ENCODE measurements at regions not wholly inside any gene's neighbourhood (a gene's known extent, or its start where the extent isn't known, plus 50 kb on each side); places are given as distances from the start of the nearest gene placed in this dataset.
"Not testable (repeated sequence)": the region's sequence is repeated elsewhere in the genome, so short reads cannot be mapped to it uniquely, and the experiment has no call there.

DNA sequence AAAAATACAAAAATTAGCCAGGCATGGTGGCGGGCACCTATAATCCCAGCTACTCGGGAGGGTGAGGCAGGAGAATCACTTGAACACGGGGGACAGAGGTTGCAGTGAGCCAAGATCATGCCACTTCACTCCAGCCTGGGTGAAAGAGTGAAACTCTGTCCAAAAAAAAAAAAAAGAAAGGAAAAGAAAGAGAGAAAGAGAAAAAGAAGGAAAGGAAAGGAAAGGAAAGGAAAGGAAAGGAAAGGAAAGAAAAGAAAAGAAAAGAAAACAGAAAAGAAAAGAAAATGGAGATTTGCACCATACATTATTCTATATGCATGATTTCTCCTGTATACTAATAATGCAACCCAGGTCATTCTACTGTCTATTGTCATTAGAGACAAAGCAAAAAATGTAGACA is 421.5 kb downstream of the PCDH19 start:
- not testable (repeated sequence) for DNase-seq

DNA sequence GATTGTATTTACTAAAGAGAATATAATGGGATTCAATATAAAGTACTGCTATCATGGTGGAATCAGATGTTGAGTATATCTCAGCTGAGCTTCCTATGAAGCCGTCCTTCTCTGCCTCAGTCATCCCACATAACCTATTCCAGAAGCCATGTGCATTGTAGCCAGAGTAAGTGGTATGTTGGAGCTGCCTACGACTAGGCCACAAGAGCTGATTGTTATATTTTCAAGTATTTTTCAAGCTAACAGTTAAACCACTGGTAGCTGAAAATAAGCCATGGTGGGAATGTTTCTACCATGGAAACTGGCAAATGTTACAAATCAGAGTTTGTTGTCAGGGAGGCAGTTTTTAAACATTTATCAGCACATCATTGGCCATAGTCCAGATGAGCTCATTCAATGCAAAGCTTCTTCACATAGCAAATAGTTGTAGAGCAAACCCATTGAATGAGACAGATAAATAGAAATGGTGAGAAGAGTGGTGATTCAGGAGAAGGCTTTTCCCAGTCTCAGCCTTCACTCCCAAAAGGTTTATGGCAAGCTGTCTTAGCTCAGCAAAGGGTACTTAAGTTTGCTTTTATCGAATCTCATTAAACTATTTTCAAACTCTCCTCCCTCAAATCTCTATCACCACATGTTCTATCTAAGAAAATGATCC is 436.4 kb downstream of the PCDH19 start:
- DNase-seq: no peak

DNA sequence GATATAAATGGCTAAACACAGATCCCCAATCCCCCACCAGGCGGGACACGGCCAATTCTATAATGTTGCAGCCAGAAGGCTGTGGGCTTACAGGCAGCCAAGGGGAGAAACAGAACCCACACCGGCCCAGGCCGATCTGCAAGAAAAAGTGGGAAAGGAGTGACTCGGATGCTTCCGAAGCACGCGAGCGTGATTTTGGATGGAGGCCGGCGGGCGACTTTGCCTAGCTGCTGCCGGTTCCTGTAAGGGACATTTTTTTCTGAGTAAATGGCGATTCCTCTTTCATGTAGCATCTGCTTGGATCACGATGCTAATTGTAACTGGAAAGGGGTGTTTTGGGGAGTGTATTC is 470.2 kb downstream of the PCDH19 start:
- DNase-seq: no peak

DNA sequence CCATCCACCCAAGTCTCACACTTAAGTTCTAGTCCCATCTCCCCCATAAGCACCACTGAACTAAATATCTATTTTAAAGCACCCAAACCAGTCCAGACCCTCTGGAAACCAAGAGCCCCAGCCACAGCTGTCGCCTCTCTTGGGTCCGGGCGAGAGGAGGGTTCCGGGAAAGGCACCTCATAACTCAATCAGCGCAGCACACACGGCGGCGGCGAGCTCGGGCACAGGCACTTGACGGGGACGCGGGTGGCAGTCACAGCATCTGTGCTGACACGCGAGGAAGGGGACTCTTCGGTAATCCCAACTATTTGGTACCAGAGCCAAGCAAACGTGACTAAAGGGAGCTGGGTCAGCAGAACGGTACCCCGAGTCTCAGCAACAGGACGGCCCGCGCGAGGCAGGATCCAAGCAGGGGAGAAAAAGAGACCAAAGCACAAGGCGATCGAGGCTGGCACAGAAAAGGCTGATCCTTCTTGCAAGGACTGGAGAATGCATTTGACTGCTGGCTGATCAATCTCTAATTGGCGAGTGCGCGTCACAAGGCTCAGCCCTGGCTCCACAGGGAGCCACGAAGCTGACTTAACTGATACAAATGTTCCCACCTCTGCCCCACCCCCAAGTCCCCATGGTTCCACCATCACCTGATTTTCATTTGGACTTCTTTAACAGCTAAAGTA is 470.7 kb downstream of the PCDH19 start:
- not testable (repeated sequence) for DNase-seq

DNA sequence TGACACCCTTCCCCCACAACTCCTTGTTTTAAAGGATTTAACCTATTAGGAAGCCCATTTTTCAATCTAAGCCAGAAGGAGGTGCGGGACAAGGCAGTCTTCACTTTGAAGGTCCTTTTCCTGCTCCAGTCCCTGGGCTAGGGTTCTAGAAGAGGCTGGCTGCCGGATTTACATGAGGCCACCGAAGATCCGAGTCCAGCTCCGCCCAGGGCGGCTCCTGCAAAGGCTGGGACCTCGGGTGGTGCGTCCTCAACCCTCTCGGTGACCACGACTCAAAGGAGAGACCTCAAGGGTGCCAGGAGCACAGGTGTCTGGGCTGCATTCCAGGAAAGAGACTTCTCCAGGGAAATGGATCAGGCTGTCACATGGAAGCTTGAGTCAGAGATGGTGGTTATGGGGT is 471.6 kb downstream of the PCDH19 start:
- no peak for DNase-seq

DNA sequence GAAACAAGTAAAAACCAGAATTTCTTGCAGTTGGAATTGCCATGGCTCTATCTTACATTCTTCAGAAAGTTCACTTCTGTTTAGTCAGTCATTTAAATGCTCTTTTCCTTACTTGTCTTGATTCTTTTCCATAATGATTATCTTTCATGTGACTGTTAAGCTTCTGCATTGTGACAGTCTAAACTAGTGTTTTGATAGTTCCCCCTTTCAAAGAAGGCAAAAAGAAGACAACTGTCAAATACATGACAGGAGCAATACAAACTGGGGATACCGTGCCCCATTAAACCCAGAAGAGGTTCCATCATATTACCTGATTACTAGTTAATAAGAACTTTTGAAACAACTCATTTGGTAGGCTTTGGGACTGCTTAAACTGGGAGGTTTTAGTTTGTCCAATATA is 476.2 kb downstream of the PCDH19 start:
- no peak for DNase-seq

DNA sequence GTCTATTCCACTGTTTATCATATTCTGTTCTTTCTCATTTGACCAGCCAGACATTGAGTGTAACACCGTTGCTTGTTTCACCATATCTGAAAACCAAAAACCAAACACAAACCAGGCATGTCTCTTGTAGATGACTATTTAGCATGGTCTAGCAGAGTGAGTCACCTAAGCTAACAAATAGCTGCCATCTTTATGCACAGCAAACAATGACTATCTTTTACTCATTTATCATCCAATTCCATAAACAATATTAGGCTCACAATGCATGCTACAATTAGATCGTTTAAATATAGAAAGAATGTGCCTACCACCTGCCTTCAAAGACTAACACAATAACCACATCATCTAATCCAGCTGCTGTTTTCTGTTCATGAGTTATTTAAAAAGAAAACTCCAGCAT is 495.4 kb downstream of the PCDH19 start:
- no peak for DNase-seq

DNA sequence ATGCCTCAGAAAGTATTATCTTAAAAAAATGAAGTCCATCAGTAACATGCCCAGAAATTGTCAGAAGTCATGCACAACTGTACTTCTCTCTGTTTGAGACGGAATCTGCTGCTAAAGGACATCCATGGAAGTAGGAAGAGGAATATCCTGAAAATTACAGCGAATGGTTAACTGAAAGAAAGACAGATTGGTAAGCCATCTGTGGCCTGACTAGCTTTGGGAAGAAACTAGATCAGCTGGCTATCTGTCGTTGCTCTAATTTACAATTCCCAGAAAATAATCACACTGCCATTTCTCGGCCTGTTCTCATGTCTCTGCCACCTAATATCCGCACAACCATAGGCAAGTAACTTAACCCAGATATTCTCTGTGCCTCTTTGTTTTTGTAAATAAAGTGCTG is 496.5 kb downstream of the PCDH19 start:
- DNase-seq: no peak

DNA sequence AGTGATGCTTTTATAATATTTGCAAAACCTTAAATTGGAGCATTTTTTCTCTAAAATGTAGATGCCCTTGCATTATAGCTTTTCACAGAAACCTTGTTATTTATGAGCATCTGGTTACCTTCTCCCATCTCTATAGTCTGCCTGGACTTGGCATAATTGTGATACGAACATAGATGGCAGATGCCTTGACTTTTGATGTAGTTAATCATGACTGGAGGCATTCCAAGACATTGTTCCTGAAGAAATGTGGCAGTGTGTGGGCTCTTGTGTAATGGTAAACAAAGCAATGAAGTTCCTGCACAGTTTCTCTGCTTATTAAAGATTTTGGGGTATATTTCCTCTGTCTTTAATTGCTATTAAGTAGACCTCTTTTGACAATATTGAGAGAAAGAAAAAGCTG is 500.1 kb downstream of the PCDH19 start:
- no peak for DNase-seq

DNA sequence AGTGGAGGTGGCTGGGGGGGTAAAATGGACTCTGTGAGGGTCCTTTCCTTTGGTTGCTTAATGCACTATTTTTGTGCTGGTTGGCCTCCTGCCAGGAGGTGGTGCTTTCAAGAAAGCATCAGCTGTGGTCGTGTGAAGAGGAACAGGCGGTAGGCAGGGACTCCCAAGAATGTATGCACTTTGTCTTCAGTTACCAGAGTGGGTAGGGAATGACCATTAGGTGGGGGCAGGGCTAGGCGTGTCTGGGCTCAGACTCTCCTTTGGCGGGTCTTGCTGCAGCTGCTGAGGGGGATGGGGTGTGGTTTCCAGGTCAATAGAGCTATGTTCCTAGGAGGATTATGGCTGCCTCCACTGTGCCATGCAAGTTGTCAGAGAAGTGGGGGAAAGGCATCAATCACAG is 509.0 kb downstream of the PCDH19 start:
- no peak for DNase-seq

DNA sequence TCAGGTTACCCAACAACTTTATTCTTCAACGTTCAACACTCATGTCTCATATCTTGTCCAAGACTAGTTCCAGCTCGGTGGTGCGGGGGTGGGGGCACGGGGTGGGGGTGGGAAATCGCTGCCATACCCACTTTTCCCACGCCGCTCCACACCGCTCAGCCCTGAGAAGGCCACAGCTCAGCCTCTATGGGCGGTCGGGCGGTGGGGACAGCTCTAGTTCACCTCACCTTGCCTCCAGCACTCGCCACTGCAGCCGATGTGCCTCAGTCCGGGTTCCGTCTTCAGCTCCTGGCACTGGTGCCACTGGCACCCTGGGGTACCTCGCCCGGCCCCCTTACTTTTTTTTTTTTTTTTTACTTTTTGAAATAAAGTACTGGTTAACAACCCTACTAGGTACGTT is 522.2 kb downstream of the PCDH19 start:
- no peak for DNase-seq

DNA sequence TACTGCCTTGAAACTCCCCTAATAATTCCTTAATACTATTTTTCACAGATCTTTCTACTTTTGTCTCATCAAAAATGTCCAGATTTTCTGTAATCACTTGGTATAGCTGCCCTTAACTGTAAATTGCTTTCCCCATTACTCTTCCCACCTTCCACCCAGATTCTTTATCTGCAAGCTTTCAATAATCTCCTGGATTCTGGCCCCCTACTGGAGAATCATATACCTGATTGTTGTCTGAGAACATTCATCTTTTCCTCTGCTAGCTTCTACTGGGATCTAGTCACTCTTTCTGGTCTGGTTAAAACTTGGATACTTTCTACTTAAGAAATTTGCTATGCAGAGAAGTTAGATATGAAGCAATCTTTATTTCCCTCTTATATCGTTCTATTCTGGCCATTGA is 552.6 kb downstream of the PCDH19 start:
- DNase-seq: no peak

DNA sequence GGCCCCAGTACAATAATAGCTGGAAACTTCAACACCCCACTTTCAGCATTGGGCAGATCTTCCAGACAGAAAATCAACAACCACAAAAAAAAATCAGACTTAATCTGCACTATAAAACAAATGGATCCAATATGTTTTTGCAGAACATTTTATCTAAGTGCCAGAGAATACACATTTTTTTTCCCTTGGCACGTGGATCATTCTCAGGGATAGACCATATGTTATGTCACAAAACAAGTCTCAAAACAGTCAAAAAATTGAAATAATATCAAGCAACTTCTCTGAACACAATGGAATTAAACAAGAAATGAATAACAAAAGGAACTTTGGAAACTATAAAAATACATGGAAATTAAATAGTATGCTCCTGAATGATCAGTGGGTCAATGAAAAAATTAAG is 576.3 kb downstream of the PCDH19 start:
- DNase-seq: no peak

DNA sequence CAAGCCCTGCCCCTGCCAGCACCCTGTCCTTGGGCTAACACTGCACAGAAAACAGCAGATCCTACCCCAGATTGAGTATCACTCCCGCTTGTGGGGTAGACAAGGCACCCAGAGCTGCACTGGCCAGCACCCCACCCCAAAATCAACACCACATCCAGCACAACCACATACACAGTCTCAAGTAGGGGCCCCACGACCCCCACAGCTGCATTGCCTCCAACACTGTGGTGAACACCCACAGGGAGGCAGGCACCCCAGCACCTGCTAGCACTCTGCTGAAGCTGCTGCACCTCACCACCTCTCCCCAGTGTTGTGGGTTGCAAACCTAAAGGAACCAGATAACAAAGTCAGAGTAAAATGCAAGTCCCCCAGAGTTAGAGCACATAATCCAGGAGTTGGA is 589.9 kb downstream of the PCDH19 start:
- DNase-seq: no peak

DNA sequence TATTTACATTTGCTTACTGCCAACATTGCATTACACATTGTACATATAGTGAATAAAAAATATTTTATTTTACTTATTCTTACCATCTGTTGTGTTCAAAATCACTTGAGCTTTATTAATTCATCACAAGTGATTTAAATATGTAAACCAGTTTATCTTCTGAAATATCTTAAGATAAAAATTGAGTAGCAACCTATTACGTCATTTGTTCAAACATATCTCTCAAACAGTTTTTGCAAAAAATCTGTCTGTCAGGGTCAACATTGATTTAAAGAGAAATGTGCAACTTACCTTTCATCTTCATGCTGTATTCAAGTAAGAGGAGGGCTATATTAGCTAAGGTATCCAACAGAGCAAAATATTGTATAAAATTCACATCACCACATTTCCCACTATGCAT is 610.1 kb downstream of the PCDH19 start:
- no peak for DNase-seq

DNA sequence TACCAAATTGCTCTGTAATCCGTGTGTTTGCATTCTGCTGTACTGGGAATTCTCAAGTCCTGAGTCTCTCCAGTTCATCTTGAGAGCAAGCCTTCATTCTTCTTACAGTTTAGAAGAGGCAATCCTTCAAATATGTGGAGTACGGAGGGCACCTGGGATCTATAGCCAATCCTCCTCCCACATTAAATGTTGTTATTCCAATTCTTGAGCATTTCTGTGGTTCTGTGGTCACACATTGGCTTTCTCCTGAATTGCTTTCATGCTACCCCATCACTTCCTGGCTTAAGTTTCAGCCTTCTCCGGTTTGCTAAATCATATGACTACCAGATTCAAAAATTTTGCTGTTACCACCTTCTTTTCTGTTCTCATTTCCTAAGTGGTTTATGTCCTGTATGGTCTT is 611.1 kb downstream of the PCDH19 start:
- DNase-seq: no peak

DNA sequence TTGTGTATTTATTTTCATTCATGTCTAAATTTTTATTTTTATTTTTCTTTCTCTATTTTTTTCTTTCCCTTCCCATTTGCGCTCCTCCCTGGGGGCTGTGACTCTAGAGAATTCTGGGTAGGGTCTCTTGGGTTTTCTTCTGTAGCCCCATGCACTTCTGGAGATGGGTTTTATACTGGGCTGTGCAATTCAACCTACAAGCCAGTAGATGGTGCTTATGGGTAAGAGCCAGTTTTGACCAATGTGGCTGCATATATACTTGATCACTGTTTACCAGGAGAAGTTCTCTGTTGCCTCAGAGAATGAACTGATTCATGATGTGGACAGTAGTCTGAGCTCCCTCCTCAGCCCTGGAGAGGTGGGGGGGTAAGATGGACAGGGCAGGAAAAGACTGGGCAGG is 614.6 kb downstream of the PCDH19 start:
- DNase-seq: peak; percentile 8

DNA sequence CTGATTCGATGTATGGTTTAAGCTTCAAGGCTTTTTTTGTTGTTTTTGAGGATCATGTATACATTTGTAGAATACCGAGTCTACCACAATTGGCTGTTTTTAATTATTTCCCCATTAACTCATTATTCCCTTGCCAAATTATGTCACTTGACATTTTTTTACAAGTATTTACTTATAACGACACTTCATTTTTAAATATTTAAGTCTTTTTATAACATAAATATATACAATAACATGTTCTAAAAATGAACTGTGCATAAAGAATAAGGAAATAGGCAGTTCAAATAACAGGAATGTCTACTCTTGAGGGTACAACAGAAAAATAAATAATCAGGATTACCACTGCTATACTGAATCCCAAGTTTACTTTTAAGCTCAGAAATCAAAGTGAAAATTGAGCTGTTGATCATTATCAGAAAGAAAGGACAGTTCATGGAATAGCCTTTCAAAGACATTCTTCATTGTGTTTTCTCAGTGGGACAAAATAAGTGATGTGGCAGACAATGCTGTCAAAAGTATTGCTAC is 627.5 kb downstream of the PCDH19 start:
- DNase-seq: no peak

DNA sequence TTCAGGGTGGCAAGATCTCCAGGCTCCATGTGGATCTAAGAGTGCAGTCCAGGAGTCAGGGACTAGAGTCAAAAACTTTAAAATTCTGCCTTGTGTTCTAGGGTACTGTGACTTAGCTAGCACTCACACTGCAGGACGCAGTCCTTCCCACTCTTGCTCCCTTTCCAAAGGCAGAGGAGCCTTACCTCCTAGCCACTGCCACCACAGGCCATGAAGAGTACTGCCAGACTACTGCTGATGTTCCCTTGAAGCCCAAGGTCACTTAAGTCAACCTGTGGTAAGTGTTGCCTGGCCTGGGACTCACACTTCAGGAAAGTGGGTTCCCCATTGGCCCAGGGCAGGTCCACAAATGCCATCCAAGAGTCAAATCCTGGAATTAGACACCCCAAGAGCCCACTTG is 632.2 kb downstream of the PCDH19 start:
- DNase-seq: no peak

DNA sequence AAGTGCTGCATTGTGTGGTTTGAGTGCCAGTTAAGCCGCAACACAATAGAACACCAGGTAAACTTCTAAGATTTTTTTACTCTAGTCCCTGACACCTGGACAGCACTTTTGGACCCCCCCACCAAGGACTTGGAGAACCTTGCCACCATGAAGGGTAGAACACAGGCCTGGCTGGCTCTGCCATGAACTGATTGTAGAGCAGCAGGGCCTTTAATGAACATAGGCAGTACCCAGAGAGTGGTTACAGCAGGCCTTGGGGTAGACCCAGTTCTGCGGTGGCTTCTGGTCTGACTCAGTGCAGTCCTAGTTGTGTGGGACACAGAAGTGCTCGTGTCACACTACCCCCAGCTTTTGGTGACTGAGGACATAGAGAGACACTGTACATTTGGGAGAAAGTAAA is 648.3 kb downstream of the PCDH19 start:
- DNase-seq: no peak

DNA sequence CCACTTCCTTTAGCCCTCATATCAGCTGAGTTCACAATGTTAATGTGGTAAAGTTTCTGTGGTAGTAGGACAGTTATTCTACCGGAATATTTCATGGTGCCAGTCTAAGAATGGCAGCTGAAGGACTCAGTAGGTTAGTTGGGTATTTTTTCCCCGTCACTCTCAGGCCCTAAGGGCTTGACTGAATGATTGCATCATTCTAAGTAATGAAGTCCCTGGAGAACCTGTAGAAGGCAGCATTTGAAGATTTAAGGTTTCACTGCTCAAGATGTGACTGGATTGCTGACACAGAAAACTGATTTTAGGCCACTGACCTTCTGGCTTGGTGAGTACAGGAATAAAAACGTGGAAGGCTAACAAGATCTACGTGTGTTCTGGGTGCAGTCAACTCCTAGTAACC is 657.3 kb downstream of the PCDH19 start:
- DNase-seq: no peak

DNA sequence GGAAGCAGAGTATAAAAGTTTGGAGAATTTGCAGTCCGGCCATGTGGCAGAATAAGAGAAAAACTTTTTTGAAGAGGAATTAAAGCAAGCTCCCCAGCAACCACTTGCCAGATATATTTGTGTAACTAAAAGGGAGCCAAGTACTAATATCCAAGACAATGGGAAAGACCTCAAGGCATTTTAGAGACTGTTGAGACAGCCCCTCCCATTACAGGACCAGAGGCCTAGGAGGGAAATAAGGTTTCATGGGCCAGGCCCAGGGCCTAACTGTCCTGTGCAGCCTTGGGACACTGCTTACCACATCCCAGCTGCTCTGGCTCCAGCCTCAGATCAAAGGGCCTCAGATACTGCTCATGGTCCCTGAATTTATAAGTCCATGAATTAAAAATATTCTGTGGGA is 659.4 kb downstream of the PCDH19 start:
- DNase-seq: no peak

DNA sequence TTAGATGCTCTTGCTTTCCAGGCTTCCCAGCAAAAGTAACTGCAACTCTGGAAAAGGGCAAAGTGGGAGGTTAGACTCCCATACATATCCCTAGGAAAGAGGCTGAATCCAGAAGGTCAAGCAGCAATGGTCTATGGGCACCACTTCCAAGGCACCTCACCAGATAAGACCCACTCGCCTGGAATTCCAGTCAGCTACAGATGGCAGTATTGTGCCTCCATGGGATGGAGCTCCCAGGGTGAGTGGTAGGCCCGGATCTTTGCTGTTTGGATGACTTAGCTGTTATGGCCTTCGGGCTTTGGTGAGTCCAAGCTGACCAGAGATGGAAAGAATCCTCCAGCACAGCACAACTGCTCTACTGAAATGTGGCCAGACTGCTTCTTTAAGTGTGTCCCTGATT is 688.0 kb downstream of the PCDH19 start:
- DNase-seq: no peak

DNA sequence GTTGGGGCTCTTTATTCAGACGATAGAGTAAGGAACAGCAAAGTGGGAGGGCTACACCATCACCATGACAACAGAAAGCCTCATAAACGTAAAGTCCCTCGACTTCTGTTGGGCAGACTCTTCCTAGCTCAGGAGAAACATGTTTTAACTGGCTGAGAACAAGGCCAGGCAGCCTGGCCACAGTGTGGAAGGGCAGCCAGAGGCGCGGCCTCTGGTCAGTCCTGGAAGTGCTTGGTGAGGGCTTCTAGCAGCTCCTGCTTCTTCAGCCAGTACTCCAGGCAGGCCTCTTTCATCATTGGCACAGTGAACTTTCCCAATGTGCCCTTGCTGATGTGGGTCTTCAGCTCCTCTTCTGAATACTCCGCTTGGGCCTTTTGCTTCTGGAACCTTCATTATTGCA is 690.9 kb downstream of the PCDH19 start:
- DNase-seq: no peak

DNA sequence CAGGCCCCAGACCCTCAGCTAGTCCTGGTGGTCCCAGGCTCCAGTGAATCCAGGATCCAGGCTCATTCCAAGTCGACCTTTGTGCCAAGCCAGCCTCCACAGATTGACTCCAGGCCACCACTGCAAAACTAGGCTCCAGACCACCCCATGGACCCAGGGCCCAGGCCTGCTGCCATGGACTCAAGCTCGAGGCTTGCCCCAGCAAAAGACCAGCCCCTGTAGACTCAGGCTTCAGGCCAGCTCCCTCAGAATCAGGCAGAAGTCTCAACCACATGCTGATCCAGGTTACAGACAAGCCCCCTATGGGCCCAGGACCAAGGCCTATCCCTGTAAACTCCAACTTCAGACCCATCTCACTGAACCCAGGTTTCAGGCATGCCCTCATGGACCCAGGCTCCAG is 692.4 kb downstream of the PCDH19 start:
- DNase-seq: no peak
